Liver (tissue), 3 donors: ENCODE measurements at regions not wholly inside any gene's neighbourhood (a gene's known extent, or its start where the extent isn't known, plus 50 kb on each side); places are given as distances from the start of the nearest gene placed in this dataset.

Experiments used
- CTCF ChIP-seq: fragments of 150-350 bp; IDR thresholded peaks from 2 replicates; pipeline ENCODE4 v1.5.1; 2017; ENCODE audit warnings: improper control_type of control experiment, low read depth, low read length; ENCODE audit not compliant: missing input control
- GABPA ChIP-seq, 2 donors: IDR thresholded peaks in 1 of 2; conservative IDR thresholded peaks in 1 of 2; 2 replicates each; pipeline ENCODE4 v1.6.1; 2016; ENCODE audit warnings: antibody characterized with exemption in 2 of 2, mild to moderate bottlenecking in 1 of 2, moderate library complexity in 1 of 2
- JUND ChIP-seq, 2 donors: IDR thresholded peaks; 2 replicates each; pipeline ENCODE4 v1.6.1; 2016; ENCODE audit warnings: antibody characterized with exemption in 2 of 2
- RXRA ChIP-seq, 2 donors: IDR thresholded peaks; 2 replicates each; pipeline ENCODE4 v1.6.1; 2017 to 2018; ENCODE audit warnings: antibody characterized with exemption in 2 of 2, mild to moderate bottlenecking in 1 of 2
- SP1 ChIP-seq: IDR thresholded peaks from 2 replicates; pipeline ENCODE4 v1.6.1; 2018; ENCODE audit warnings: antibody characterized with exemption, mild to moderate bottlenecking
- TAF1 ChIP-seq: conservative IDR thresholded peaks from 2 replicates; pipeline ENCODE4 v1.6.1; 2016; ENCODE audit warnings: antibody characterized with exemption, mild to moderate bottlenecking
- YY1 ChIP-seq: IDR thresholded peaks from 2 replicates; pipeline ENCODE4 v1.6.1; 2016; ENCODE audit warnings: antibody characterized with exemption, mild to moderate bottlenecking
- TF ChIP-seq, protein P1 (sequence below): IDR thresholded peaks from 2 replicates; pipeline ENCODE4 v1.6.1; 2016; ENCODE audit warnings: antibody characterized with exemption, mild to moderate bottlenecking
- TF ChIP-seq, protein P2 (sequence below): IDR thresholded peaks from 2 replicates; pipeline ENCODE4 v1.6.1; 2016; ENCODE audit warnings: antibody characterized with exemption
- donor health status: healthy.
- donor health status: healthy.

DNA sequence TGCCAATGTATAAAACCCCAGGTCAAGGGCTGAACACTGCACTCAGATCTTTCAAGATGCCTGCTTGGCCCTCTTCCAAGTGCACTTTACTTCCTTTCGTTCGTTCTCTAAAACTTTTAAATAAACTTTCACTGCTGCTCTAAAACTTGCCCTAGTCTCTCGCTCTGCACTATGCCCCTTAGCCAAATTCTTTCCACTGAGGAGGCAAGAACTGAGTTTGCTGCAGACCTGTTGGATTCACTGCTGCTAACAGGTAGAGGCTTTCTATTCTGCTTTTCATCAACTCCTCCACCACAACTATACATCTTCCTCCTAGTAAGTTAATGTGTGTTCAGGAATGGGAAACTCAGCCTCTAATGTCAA, 467.9 kb downstream of the MBD2 start:
- TF ChIP-seq CTCF (no peak), JUND (IDR thresholded peaks at IDR 0.05) (no peak), RXRA (IDR thresholded peaks at IDR 0.05) (no peak), GABPA (IDR thresholded peaks at IDR 0.05 in 1 of 2, conservative IDR thresholded peaks at IDR 0.05 in 1 of 2) (no peak), TAF1 (no peak), SP1 (no peak), YY1 (no peak)
- TF ChIP-seq, protein P1, sequence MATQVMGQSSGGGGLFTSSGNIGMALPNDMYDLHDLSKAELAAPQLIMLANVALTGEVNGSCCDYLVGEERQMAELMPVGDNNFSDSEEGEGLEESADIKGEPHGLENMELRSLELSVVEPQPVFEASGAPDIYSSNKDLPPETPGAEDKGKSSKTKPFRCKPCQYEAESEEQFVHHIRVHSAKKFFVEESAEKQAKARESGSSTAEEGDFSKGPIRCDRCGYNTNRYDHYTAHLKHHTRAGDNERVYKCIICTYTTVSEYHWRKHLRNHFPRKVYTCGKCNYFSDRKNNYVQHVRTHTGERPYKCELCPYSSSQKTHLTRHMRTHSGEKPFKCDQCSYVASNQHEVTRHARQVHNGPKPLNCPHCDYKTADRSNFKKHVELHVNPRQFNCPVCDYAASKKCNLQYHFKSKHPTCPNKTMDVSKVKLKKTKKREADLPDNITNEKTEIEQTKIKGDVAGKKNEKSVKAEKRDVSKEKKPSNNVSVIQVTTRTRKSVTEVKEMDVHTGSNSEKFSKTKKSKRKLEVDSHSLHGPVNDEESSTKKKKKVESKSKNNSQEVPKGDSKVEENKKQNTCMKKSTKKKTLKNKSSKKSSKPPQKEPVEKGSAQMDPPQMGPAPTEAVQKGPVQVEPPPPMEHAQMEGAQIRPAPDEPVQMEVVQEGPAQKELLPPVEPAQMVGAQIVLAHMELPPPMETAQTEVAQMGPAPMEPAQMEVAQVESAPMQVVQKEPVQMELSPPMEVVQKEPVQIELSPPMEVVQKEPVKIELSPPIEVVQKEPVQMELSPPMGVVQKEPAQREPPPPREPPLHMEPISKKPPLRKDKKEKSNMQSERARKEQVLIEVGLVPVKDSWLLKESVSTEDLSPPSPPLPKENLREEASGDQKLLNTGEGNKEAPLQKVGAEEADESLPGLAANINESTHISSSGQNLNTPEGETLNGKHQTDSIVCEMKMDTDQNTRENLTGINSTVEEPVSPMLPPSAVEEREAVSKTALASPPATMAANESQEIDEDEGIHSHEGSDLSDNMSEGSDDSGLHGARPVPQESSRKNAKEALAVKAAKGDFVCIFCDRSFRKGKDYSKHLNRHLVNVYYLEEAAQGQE = no peak
- TF ChIP-seq, protein P2, sequence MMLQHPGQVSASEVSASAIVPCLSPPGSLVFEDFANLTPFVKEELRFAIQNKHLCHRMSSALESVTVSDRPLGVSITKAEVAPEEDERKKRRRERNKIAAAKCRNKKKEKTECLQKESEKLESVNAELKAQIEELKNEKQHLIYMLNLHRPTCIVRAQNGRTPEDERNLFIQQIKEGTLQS = no peak
